HG03066 (cell line): ENCODE measurements at regions not wholly inside any gene's neighbourhood (a gene's known extent, or its start where the extent isn't known, plus 50 kb on each side); places are given as distances from the start of the nearest gene placed in this dataset.

Source experiments
- ATAC-seq: cut with Tn5 transposase; IDR thresholded peaks from one replicate; pipeline ENCODE4 v1.9.1; 2021; ENCODE audit warnings: low read depth; ENCODE audit not compliant: unreplicated experiment

- ATAC-seq = no peak
These were observed 162.2 kb downstream of the BCOR start for GRCh38 chrX:39935411-39936064.

DNA sequence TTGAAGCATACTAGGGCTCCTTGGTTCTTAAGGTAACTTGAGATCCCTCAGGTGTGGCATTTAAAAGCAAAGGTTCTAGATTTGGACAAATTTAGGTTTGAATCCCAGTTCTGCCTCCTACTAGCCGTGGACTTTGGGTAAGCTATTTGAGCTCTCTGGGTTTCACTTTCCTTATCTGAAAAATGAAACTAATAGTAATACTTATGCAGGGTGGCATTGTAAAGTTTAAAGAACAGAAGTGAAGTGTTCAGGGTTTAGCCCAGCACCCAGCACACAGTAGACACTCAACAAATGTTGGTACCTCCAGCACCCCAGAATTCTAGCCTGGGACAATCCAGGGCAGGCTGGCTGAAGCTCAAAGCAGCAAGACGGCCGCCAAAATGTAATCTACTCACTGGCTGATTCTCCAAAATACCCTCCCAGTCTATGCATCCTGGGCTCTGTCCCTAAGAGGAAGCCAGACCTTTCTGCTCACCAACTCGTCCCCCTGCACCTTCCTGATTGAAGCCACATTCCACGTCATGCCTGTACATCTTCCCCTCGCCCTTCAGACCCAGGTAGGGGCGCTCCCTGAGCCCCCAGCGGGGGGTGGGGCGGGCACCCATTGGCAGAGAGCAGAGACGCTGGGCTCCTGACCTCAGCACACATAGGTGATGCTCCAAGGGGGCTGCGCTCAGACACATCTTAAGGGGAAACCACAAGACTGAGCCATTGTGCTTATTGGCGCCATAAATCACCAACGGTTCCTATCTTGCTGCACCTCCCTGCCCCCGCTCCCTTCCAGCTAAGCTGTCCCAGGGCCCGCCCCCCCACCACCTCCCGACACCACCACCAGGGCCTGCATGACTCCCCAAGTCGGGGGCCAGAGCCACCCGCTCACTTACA is 160.6 kb downstream of the BCOR start:
- peak; percentile 80 for ATAC-seq

GRCh38 chrX:39938466-39938865 is 159.3 kb downstream of the BCOR start:
- no peak for ATAC-seq

- no peak for ATAC-seq
These were observed 158.1 kb downstream of the BCOR start for GRCh38 chrX:39939678-39940077.

GRCh38 chrX:39941332-39941920 is 156.3 kb downstream of the BCOR start:
- no peak for ATAC-seq

GRCh38 chrX:39944416-39944815 is 153.3 kb downstream of the BCOR start:
- ATAC-seq = no peak

GRCh38 chrX:39945709-39946108 is 152.0 kb downstream of the BCOR start:
- no peak for ATAC-seq

DNA sequence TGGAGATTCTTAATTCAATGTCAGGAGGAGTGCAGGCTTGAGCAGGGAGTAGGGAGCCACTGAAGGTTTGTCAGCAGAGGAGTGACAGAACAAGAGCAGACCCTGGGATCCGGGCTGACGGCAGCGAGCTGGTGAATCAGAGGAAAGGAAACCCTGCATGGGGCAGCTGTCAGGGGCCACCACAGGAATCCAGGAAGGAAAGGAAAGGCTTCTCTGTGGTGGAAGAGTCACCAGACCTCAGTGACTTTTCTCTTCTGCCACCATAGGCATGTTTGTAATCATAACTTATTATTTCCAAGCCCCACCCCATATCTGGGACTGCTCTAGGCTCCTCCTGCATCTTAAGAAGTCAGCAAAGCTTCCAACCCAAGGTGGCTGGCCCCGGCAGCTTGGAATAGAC is 150.9 kb downstream of the BCOR start:
- ATAC-seq = no peak

DNA sequence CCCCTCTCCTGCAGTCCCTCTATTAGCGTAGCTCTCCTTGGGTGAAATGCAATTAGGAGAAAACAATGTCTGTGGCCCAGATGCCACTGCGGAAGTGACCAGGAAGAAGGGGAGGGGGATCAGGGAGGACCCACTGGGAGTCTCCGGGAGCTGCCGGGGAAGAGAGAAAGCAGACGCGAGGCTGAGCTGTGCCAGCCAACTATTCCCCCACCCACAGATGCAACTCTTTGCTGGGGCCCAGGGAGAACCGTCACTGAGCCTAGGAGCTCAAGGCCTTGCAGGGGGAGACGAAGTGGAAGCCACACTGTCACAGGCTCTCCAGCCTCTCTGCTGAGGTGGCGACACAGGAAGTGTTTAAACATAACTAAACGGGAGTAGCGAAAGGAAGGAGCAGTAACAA is 149.2 kb downstream of the BCOR start:
- no peak for ATAC-seq

GRCh38 chrX:39950018-39950688 is 147.6 kb downstream of the BCOR start:
- ATAC-seq = no peak

DNA sequence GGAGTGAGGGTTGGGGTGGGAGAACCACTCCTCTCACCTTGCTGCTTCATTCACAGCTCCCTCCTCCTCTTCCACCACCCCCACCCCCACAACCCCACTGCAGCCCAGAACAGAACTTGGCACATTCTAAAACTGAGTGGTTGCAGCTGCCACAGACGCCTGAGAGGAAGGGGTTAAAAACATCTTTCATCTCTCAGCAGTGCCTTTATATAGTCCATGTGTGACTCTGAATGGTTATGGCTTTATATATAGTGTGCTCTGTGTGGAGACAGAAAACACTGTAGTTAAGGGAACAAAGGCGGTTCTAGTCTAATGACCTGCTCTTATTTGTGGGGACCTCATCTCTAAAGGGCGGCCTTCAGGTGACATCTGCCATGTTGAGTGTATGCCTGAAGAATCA is 144.8 kb downstream of the BCOR start:
- no peak for ATAC-seq

DNA sequence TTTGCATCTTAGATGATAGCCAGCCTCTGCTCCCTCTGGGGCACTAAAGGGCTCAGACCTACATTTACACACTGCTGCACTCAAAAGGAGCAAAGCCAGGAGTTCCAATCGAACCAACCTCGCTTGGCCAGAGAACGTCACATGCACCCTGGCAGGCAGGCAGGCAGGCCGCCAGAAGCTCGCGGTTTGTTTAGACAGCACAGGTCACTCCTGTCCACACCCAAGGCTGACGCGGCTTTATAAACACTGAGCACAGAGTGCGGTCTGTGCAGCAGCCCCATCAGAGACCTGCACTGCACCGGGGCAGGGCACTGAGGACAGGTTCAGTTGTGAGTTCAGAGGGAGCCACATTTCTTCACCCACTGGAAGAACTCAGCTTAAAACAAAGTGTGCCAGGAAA is 143.9 kb downstream of the BCOR start:
- no peak for ATAC-seq

DNA sequence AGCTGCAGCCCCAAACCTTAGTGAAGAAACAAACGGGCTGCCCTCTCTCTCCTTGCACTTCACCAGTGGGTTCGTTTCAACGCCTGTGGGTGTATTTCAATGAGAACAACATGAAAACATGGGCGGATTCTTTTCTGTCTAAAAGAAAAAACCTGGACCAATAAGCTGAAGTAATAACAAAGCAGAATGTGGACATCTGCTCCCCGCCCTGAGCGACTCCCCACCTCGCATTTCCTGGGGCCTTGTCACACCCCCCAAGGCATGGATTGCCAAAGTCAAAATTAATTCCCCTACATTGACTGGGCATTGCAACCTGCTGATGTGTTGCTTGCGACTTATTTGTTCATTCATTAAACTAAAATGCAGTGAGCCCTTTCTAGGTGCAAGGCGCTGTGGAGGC is 142.9 kb downstream of the BCOR start:
- ATAC-seq = no peak

DNA sequence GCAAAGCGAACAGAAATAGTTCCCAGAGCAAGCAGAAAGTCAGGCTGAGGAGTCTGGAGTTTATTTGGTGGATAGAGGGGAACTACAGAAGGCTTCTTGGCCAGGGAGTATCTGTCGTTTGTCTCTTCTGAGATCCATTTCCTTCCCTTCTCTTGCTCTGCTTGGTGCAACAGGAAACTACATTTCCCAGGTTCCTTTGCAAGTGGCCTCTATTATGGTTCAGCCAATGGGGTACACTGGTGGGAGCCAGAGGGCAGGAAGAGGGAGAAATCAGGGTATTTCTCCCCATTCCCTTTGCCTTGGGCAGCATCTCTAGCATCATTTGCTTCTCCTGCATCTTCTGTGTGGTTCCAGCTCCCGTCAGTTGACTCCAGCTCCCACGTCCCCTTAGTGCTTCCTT is 142.1 kb downstream of the BCOR start:
- no peak for ATAC-seq

- ATAC-seq = no peak
These were observed 140.9 kb downstream of the BCOR start for GRCh38 chrX:39956803-39957394.

DNA sequence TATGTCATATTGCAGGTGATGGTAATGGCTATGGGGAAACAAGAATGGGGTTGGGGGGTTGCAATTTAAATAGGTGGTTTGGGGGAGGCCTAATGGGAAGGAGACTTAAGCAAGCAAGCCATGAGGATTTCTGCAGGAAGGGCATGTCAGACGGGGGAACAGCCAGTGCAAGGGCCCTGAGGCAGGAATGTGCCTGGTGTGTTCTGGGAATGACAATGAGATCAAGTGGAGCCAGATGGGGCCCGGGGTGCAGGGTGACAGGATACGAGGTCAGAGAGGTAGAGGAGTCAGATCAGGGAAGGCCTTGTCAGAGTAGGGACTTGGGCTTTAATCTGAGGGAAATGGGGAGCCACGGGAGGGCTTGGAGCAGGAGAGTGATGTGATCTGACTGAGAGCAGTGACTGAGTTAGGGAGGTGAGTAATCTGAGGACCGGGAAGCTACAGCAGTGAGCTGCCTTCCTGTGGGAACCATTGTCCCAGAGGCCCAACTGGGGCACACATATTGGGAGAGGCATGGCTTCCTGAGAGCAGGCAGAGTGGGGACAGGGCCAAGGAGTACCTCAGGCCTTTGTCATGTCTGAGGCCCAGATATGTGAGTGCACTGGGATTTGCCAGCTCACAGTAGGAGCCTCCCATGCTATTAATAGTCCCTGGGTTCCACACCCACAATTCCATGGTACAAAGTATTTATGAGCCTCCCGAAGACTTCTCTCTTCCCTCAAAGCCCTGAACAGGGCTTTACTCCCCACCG is 139.8 kb downstream of the BCOR start:
- ATAC-seq = no peak

- ATAC-seq = no peak
These were observed 138.9 kb downstream of the BCOR start for GRCh38 chrX:39958850-39959249.

- ATAC-seq = no peak
These were observed 137.5 kb downstream of the BCOR start for GRCh38 chrX:39960219-39960618.

DNA sequence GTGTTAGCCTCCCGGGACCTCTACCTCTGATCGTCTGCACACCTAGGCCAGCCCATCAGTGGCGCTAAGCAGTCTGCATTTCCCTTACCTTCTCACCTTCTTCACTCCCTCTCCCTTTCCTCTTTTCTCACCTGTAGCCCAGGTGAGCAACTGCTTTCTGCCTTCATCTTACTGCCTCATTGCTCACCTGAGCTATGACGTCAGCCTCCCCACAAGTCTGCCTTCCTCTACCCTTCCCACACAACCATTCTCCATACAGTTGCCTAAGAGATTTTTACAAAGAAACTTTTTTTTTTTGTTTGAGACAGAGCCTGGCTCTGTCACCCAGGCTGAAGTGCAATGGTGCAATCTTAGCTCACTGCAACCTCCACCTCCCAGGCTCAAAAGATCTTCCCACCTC is 136.3 kb downstream of the BCOR start:
- ATAC-seq = no peak

- no peak for ATAC-seq
These were observed 132.6 kb downstream of the BCOR start for GRCh38 chrX:39965051-39965573.
